Lower leg skin (tissue), 3 donors: ENCODE measurements at regions not wholly inside any gene's neighbourhood (a gene's known extent, or its start where the extent isn't known, plus 50 kb on each side); places are given as distances from the start of the nearest gene placed in this dataset.

Source experiments
- POLR2A ChIP-seq, 2 donors: fragments of 450-650 bp; IDR thresholded peaks; one replicate each; pipeline ENCODE4 v1.6.1; 2016 to 2017; ENCODE audit warnings: antibody characterized with exemption in 2 of 2, mild to moderate bottlenecking in 1 of 2, moderate library complexity in 1 of 2
- TF ChIP-seq, protein P1 (sequence below), 3 donors: fragments of 450-650 bp; IDR thresholded peaks; one replicate each; pipeline ENCODE4 v1.5.1; 2016; ENCODE audit warnings: antibody characterized with exemption in 3 of 3, mild to moderate bottlenecking in 3 of 3, moderate library complexity in 2 of 3

DNA sequence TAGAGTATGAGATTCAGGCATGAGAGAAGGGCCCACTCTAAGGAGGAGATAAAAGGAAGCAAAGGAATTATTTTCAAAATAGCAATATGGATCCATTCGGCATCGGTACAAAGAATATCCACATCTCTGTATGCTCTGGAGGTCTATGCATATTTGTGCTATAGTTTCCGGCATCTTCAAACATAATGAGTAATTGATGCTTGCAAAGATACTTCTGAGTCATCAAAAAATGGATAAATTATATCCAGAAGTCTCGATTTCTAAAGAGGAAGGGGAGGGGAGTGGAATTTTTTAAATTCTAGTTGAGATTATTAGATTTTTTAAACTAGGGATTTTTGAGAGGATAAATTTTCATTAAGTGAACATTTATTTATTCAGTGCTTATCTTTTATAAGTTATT, 72.9 kb upstream of the KIAA1217 start:
- TF ChIP-seq, protein P1, sequence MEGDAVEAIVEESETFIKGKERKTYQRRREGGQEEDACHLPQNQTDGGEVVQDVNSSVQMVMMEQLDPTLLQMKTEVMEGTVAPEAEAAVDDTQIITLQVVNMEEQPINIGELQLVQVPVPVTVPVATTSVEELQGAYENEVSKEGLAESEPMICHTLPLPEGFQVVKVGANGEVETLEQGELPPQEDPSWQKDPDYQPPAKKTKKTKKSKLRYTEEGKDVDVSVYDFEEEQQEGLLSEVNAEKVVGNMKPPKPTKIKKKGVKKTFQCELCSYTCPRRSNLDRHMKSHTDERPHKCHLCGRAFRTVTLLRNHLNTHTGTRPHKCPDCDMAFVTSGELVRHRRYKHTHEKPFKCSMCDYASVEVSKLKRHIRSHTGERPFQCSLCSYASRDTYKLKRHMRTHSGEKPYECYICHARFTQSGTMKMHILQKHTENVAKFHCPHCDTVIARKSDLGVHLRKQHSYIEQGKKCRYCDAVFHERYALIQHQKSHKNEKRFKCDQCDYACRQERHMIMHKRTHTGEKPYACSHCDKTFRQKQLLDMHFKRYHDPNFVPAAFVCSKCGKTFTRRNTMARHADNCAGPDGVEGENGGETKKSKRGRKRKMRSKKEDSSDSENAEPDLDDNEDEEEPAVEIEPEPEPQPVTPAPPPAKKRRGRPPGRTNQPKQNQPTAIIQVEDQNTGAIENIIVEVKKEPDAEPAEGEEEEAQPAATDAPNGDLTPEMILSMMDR (IDR thresholded peaks at IDR 0.05), result no peak
- no peak for TF ChIP-seq POLR2A (IDR thresholded peaks at IDR 0.05)
